Stimulated activated naive CD4-positive, alpha-beta T cell (primary cell): ENCODE measurements at regions not wholly inside any gene's neighbourhood (a gene's known extent, or its start where the extent isn't known, plus 50 kb on each side); places are given as distances from the start of the nearest gene placed in this dataset.

Experiments
- DNase-seq, 6 experiments: peaks; one replicate each; lab custom pipeline; 2025; lab: John Stamatoyannopoulos, UW

DNA sequence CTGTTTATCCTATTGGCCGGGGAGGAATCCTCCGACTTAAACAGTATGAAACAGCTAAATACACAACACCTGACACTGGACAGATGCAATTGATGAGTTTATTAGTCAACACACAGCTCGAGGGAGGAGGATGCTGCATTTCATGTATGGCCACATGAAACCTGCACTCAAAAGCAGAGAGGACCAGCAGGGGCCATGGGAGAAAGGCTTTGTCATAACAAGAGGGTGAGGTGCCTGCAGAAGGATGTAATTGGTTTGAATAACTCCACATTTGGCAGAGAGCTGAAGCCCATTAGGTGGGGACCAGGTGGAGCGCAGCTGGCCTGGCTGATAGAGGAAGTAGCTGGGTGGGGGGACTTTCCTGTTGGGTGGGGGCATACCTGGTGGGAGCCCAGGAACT, 599.1 kb downstream of the PTPRU start:
- DNase-seq = no peak

- no peak for DNase-seq
Measured at GRCh38 chr1:29833581-29833980, 597.3 kb downstream of the PTPRU start.

GRCh38 chr1:29832936-29833335, 596.6 kb downstream of the PTPRU start:
- no peak for DNase-seq

- no peak for DNase-seq
Measured at GRCh38 chr1:29832471-29832870, 596.1 kb downstream of the PTPRU start.

- no peak for DNase-seq
Measured at GRCh38 chr1:29831500-29832117, 595.3 kb downstream of the PTPRU start.

DNA sequence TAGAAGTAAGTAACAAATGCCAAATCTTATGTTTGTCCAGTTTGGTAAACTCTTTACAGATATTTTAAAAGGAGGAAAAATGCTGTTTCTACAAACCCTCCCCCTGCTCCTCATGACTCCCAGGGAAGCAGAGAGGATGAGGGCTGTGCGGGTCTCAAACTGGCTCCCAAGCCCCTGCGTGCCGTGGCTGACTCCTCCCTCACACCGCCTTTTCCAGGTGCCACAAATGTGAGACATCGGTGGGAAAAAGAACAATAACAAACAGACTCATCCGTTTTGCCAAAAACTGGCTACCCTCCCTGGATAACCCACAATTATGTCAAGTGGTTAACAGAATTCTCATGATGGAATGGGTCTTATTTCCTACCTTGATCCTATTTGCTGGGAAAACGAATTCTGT, 594.6 kb downstream of the PTPRU start:
- no peak for DNase-seq

DNA sequence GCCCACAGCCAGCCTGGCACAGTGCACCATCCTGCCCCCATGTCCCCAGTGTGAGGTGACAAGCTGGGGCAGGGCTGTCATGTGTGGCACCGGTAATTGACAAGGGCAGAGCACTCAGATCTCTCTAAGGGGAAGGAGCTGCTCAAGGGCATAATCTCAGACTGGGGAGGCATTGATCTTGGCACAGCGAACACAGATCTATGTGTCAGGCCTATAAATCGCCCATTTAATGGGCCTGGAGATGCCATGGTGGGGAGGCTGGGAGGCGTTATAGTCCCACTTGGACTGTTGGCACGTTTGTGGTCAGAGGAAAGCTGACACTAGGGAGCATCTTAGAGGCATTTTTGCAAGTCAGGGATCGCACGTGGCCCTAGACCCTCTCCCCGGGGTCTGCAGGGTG, 594.1 kb downstream of the PTPRU start:
- DNase-seq = no peak

DNA sequence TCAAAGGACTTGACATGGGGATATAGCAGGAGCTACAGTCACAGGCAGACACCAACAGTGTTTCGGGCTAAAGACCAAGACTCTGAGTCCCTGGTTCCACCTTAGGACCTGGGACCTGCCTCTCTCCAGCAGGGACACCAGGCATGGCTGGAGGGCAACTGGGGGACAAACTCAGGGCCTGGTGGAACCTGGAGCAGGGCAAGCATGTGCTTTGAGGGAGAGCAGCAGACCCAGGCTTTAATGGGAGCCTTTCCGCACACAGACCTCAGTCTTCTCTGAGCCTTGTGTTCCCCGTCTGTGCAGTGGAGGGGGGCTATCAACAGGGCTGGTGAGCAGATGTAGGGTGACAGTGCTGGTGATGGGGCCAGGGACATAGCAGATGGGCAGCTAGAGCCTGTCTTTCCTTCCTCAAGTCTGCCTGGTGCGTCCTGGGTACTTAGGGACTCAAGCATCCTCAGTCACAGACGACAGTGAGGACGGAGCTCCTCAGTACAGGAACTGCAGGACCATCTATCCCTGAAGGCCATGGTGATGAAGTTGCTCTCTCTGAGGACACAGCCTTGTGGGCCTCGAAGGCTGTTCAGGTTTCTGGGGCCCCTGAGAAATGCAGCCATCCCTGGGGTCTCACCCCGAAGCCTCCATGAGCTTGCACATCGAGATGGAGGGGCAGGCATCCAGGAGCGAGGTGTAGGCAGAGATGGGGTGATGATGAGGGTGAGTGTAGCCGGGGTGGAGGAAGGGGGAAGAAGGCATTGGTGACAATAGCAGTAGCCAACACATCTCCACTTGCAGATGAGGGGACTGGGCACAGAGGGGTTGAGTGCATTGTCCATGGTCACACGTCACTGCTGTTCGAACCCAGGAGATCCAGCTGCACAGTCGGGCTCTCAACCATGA, 593.4 kb downstream of the PTPRU start:
- DNase-seq = no peak

DNA sequence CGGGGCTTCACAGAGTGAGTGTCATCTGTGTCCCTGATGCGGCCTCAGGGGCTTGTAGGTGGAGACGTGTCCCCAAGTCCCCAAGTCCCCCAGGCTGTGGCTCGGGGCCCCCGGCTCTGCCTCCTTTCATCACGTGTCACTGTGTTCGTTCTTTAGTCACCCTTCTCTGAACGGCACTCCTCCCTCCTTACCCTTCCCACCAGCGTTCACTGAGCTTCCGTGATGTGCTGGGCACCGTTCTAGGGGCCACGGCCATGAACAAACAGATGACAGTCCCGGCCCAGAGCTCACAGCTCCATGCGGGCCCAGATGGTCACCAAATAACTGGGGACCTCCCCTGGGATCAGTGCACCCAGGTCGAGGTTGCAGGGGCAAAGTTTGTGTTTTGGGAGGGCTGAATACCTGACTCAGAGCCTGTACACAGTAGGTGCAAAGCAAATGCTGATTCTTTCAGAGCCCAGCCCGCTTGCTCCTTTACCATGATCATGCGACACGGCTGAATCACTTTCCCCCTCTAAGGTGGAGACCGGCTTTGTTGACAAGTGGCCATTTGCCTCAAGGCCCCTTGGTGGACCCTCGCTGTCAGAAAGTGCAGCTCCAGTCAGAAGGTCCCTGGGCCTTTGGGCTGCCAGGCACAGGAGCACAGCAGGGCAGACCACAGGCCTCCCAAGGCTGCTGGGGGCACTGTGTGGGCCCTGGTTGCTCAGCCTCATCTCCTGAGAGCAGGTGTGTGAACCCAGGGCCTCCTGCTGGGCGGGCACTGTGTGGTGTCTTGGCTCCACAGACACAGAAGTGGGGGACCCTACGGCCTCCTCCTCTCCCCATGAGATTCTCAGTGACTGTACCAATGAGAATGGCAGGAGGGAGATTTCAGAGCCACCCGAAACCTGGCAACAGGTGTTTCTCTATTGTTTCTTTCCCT, 592.5 kb downstream of the PTPRU start:
- DNase-seq = no peak

- no peak for DNase-seq
Measured at GRCh38 chr1:29827801-29828525, 591.6 kb downstream of the PTPRU start.

- DNase-seq = no peak
Measured at GRCh38 chr1:29827237-29827750, 591.0 kb downstream of the PTPRU start.

DNA sequence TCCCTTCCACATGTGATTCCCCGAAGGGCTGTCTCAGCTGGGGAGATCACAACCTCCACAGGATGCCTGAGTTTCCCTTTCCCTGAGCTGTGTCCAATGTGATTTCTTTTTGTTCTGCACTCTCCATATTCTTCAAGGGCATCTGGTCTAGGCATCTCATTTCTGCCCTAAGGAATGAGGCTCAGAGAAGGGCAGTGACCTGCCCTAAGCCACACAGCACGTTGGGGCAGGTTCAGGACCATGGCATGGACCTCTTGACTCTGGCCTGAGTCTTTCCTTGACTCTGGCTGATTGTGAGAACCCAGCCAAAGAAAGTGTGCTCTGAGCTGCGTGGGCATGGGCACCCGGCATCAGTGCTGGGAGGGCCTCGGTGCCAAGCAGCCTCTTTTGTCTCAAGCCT, 590.3 kb downstream of the PTPRU start:
- DNase-seq = no peak

- no peak for DNase-seq
Measured at GRCh38 chr1:29825941-29826415, 589.7 kb downstream of the PTPRU start.

DNA sequence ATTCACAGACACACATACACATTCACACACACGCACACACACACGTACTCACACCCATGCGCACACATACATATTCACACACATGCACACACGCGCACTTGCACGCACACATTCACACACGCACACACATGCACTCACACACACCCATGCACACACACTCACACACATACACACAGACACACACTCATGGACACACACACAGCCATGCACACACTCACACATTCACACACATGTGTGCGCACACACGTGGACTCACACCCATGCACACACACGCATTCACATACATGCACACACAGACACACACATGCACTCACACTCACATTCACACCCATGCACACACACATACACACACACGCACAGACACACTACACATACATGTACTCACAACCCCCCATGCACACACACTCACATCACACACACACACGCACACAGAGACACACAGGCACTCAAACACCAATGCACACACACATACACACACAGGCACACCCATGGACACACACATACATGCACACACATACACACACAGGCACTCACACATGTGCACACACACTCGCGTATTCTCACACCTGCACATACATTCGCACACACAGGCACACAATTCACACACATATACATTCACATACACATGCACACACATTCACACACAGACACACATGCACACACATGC, 589.1 kb downstream of the PTPRU start:
- DNase-seq = no peak

GRCh38 chr1:29824511-29825273, 588.4 kb downstream of the PTPRU start:
- no peak for DNase-seq

- DNase-seq = no peak
Measured at GRCh38 chr1:29824025-29824424, 587.7 kb downstream of the PTPRU start.

DNA sequence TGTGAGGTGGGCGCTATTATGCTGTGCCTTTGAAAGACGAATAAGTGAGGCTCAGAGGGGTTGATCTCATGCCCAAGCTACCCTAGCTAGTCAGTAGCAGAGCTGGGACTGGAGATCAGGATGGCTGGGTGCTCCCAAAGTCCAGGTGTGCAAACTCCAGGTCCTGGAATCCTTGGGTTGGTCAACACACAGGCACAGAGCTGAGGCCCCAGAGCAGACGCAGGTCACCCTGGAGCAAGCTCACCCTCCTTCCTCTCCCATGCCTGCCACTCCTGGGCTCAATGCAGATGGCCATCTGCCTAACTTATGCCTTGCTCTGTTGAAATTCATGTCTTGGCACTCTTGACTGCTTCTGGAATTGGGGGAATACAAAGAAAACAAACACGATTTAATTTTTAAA, 587.2 kb downstream of the PTPRU start:
- no peak for DNase-seq

DNA sequence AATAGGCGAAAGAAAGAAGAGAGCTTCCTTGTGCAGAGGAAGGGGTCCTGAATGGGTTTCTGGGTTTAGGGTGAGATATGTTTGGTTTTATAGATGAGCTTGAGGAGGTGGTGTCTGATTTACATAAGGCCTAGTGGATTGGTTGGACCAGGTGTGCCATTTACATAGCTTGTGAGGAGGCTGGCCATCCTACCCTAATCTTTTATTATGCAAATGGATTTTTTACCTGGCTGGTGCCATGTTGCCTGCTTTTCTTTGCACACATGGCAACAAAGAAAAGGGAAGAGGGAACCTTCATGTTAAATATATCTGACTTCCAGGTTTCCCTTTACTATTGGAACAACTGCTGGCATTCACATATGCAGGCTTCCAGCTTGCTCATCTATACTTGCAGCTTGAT, 585.3 kb downstream of the PTPRU start:
- DNase-seq = no peak

GRCh38 chr1:29820401-29820800, 584.1 kb downstream of the PTPRU start:
- no peak for DNase-seq
